ENCODE measurements at regions not wholly inside any gene's neighbourhood (a gene's known extent, or its start where the extent isn't known, plus 50 kb on each side); places are given as distances from the start of the nearest gene placed in this dataset.

GRCh38 chr4:126603210-126603609 lies 1029.5 kb upstream of the INTU start:
- intact Hi-C loops (cut with DNase I): no loop called here
- Histone ChIP-seq H3K27me3 (no peaks in the 10 kb centered on the region), H3K36me3 (replicated peaks in 1 of 2) (no peaks in the 10 kb centered on the region), H3K4me1 (replicated peaks in 1 of 2) (no peaks in the 10 kb centered on the region), H3K9me3 (replicated peaks in 1 of 3) (no peaks in the 10 kb centered on the region), H3K4me3 (no peak overlapping the region), H3K27ac (no peak overlapping the region)
- TF ChIP-seq CTCF (IDR thresholded peaks at IDR 0.05) (no peak), POLR2A (IDR thresholded peaks at IDR 0.05) (no peak)
- 73 to 84% (median 77%) methylated on average over 1 of the region's 1 CpG for WGBS, 4 donors
- no peak for DNase-seq

- H3K36me3 ChIP-seq (replicated peaks in 1 of 2): no peaks in the 10 kb centered on the region
- 37 to 76% (median 68%) methylated on average over 2 of the region's 2 CpGs for WGBS, 4 donors
- H3K27ac ChIP-seq: no peak overlapping the region
- intact Hi-C loops (cut with DNase I): no loop called here
- H3K9me3 ChIP-seq (replicated peaks in 1 of 3): no peaks in the 10 kb centered on the region
- H3K27me3 ChIP-seq: no peaks in the 10 kb centered on the region
- H3K4me3 ChIP-seq: no peak overlapping the region
- TF ChIP-seq CTCF (IDR thresholded peaks at IDR 0.05) (no peak), POLR2A (IDR thresholded peaks at IDR 0.05) (no peak)
- H3K4me1 ChIP-seq (replicated peaks in 1 of 2): no peaks in the 10 kb centered on the region
- DNase-seq: no peak
Observed at GRCh38 chr4:126603825-126604224, 1028.9 kb upstream of the INTU start.

GRCh38 chr4:126604268-126604867 lies 1028.4 kb upstream of the INTU start:
- H3K27ac ChIP-seq: no peak overlapping the region
- intact Hi-C loops (cut with DNase I): no loop called here
- DNase-seq: peak in 4 of 7 donors; percentile 4 to 61 (median 17)
- no peaks in the 10 kb centered on the region for H3K36me3 ChIP-seq (replicated peaks in 1 of 2)
- WGBS, 4 donors: 16 to 26% (median 25%) methylated on average over 3 of the region's 3 CpGs
- no peaks in the 10 kb centered on the region for H3K9me3 ChIP-seq (replicated peaks in 1 of 3)
- no peaks in the 10 kb centered on the region for H3K4me1 ChIP-seq (replicated peaks in 1 of 2)
- H3K4me3 ChIP-seq: no peak overlapping the region
- no peak for TF ChIP-seq POLR2A (IDR thresholded peaks at IDR 0.05)
- TF ChIP-seq CTCF (IDR thresholded peaks at IDR 0.05): peak in 5 of 6 experiments; percentile 18 to 60 (median 34)
- no peaks in the 10 kb centered on the region for H3K27me3 ChIP-seq

- Histone ChIP-seq H3K36me3 (replicated peaks in 1 of 2) (no peaks in the 10 kb centered on the region), H3K27me3 (no peaks in the 10 kb centered on the region)
- intact Hi-C loops (cut with DNase I): no loop called here
Observed at GRCh38 chr4:126610933-126611332, 1021.8 kb upstream of the INTU start.

More at GRCh38 chr4:126610933-126611332, 1021.8 kb upstream of the INTU start:
- Histone ChIP-seq H3K4me3 (no peak overlapping the region), H3K4me1 (replicated peaks in 1 of 2) (no peaks in the 10 kb centered on the region), H3K9me3 (replicated peaks in 1 of 3) (no peaks in the 10 kb centered on the region), H3K27ac (no peak overlapping the region)
- 38 to 80% (median 51%) methylated on average over 1 of the region's 1 CpG for WGBS, 4 donors
- no peak for TF ChIP-seq CTCF (IDR thresholded peaks at IDR 0.05)
- no peak for TF ChIP-seq POLR2A (IDR thresholded peaks at IDR 0.05)
- DNase-seq: no peak
